RWPE2 (cell line): ENCODE measurements at regions not wholly inside any gene's neighbourhood (a gene's known extent, or its start where the extent isn't known, plus 50 kb on each side); places are given as distances from the start of the nearest gene placed in this dataset.

Source experiments
- ATAC-seq: fragments of 200-7000 bp; cut with Tn5 transposase; 3 replicates; pipeline ENCODE4 v1.9.1; 2021; ENCODE audit warnings: low read depth
- DNase-seq: peaks from one replicate; pipeline ENCODE4 v3.0.0-alpha.2; 2020; ENCODE audit warnings: low spot score
- H3K27ac ChIP-seq: fragments of 450-650 bp; 2 replicates; pipeline ENCODE4 v1.5.1; 2017; ENCODE audit warnings: mild to moderate bottlenecking; ENCODE audit not compliant: poor library complexity, severe bottlenecking
- H3K27me3 ChIP-seq: fragments of 250-450 bp; sonication (Bioruptor Pico); 2 replicates; pipeline ENCODE4 v1.5.1; 2021; ENCODE audit warnings: mild to moderate bottlenecking, moderate library complexity; ENCODE audit not compliant: insufficient read depth, poor library complexity, severe bottlenecking
- H3K36me3 ChIP-seq: fragments of 250-450 bp; sonication (Bioruptor Pico); 2 replicates; pipeline ENCODE4 v1.5.1; 2020; ENCODE audit warnings: low read depth, mild to moderate bottlenecking, moderate library complexity
- H3K4me1 ChIP-seq: fragments of 250-450 bp; sonication (Bioruptor Pico); 2 replicates; pipeline ENCODE4 v1.5.1; 2021; ENCODE audit warnings: mild to moderate bottlenecking, moderate library complexity; ENCODE audit not compliant: insufficient read depth, poor library complexity, severe bottlenecking
- H3K4me3 ChIP-seq: fragments of 250-450 bp; sonication (Bioruptor Pico); 2 replicates; pipeline ENCODE4 v1.5.1; 2021; ENCODE audit warnings: mild to moderate bottlenecking, moderate library complexity; ENCODE audit not compliant: severe bottlenecking
- H3K9me3 ChIP-seq: fragments of 250-450 bp; sonication (Bioruptor Pico); 2 replicates; pipeline ENCODE4 v1.5.1; 2021; ENCODE audit warnings: mild to moderate bottlenecking, moderate library complexity; ENCODE audit not compliant: severe bottlenecking
- TF ChIP-seq, protein P1 (sequence below): fragments of 450-650 bp; IDR thresholded peaks from one replicate; pipeline ENCODE4 v1.5.1; 2017; ENCODE audit warnings: mild to moderate bottlenecking, moderate library complexity; ENCODE audit not compliant: poor library complexity, severe bottlenecking

DNA sequence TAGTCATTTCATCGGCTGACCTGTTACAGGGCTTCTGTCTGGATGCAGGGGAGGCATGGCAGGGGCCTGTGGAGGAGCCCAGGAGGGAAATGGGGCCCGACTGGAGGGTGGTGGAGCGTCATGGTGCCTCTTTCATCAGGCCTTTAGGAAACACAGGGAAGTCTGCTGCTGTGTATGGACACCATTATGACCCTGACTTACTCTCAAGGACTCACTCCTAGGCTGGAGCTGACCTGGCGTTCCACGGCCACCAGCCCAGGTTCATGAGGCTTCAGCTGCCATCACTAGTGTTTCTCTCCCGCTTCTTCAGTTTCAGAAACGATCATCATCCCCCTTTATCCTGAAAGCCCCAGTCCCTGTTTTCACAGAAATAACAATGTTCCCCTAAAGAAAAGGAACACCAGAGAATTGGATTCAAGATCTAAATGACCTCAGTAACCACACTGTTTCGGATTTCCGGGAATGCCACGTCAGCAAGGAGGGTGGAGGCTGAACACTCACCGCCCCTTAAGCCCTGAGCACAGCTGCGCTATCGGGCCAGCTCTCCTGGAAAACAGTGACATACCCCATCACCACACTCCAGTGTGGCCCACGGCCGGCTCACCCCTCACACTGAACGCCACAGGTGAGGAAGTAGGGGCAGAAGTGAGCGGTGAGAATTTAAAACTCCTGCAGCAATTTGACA lies 67.6 kb downstream of the SOX1 start:
- ATAC-seq (no peak), DNase-seq (no peak)
- H3K4me1 ChIP-seq: no peaks in the 10 kb centered on the region
- H3K27ac ChIP-seq: no peak overlapping the region
- no peak overlapping the region for H3K4me3 ChIP-seq
- H3K27me3 ChIP-seq: peaks cover 55% of the 10 kb centered on the region
- H3K9me3 ChIP-seq: no peaks in the 10 kb centered on the region
- TF ChIP-seq, protein P1, sequence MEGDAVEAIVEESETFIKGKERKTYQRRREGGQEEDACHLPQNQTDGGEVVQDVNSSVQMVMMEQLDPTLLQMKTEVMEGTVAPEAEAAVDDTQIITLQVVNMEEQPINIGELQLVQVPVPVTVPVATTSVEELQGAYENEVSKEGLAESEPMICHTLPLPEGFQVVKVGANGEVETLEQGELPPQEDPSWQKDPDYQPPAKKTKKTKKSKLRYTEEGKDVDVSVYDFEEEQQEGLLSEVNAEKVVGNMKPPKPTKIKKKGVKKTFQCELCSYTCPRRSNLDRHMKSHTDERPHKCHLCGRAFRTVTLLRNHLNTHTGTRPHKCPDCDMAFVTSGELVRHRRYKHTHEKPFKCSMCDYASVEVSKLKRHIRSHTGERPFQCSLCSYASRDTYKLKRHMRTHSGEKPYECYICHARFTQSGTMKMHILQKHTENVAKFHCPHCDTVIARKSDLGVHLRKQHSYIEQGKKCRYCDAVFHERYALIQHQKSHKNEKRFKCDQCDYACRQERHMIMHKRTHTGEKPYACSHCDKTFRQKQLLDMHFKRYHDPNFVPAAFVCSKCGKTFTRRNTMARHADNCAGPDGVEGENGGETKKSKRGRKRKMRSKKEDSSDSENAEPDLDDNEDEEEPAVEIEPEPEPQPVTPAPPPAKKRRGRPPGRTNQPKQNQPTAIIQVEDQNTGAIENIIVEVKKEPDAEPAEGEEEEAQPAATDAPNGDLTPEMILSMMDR: no peak
- no peaks in the 10 kb centered on the region for H3K36me3 ChIP-seq

DNA sequence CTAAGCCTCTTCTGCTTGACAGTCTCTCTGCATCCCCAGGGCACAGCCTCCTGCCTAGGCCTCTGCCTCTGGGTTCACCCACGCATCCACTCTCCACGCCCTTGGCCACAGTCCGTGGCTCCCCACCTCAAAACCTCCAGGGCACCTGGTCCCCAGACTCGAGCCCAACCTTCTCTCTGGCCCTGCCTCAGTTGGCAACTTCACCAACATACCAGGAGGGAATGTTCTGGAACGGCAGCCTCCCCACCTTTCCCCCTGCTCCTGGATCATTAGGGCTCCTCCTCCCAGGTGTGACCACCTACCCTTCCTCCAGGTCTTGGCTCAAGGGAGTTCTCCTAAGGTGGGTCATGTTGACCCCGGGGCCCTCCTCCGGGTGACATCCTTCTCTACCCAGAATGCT lies 69.1 kb downstream of the SOX1 start:
- no peak for ATAC-seq
- Histone ChIP-seq H3K27ac (no peak overlapping the region), H3K27me3 (peaks cover 59% of the 10 kb centered on the region), H3K9me3 (no peaks in the 10 kb centered on the region), H3K4me1 (no peaks in the 10 kb centered on the region), H3K36me3 (no peaks in the 10 kb centered on the region), H3K4me3 (no peak overlapping the region)
- TF ChIP-seq, protein P1: no peak
- DNase-seq: no peak

DNA sequence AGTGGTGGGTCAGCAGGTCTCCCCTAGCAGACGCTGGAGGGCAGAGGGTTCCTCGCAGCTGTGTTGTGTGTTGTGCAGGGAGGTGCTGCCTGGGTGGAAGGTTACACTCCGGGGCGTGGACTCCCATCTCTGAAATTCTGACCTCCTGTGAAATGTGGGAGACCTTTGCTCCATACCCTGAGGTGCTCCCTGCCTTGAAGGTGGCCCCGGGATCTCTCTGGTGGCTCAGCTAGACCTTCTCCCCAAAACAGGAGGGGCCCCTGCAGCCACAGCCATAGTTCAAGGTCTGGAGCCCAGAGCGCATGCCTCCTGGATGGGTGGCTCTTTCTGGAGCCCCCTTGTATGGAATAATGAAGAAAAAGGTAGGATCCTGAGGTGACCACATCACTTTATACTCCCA lies 70.2 kb downstream of the SOX1 start:
- no peaks in the 10 kb centered on the region for H3K4me1 ChIP-seq
- TF ChIP-seq, protein P1: no peak
- H3K9me3 ChIP-seq: no peaks in the 10 kb centered on the region
- peaks cover 58% of the 10 kb centered on the region for H3K27me3 ChIP-seq
- DNase-seq (no peak), ATAC-seq (no peak)
- no peaks in the 10 kb centered on the region for H3K36me3 ChIP-seq
- no peak overlapping the region for H3K27ac ChIP-seq
- no peak overlapping the region for H3K4me3 ChIP-seq

DNA sequence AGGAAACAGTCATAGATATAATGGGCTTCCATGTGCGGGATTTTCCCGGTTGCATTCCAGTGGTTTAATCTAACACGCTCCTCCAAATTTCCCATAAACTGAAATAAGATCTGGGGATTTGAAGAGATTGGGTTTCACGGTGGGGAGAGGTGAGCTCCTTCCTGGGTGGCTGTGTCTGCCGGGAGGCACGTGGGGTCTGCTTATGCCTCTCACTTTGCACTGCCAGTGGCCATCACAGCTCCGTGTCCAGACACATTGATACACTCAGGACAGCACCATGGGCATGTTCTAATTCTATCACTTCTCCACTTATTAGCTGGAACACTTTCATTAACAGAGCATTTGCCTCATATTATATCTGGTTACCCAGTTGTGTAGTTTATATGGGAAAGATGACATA lies 73.4 kb downstream of the SOX1 start:
- TF ChIP-seq, protein P1: no peak
- H3K36me3 ChIP-seq: no peaks in the 10 kb centered on the region
- DNase-seq (no peak), ATAC-seq (no peak)
- H3K9me3 ChIP-seq: no peaks in the 10 kb centered on the region
- no peak overlapping the region for H3K4me3 ChIP-seq
- peaks cover 36% of the 10 kb centered on the region for H3K27me3 ChIP-seq
- H3K4me1 ChIP-seq: no peaks in the 10 kb centered on the region
- H3K27ac ChIP-seq: no peak overlapping the region

DNA sequence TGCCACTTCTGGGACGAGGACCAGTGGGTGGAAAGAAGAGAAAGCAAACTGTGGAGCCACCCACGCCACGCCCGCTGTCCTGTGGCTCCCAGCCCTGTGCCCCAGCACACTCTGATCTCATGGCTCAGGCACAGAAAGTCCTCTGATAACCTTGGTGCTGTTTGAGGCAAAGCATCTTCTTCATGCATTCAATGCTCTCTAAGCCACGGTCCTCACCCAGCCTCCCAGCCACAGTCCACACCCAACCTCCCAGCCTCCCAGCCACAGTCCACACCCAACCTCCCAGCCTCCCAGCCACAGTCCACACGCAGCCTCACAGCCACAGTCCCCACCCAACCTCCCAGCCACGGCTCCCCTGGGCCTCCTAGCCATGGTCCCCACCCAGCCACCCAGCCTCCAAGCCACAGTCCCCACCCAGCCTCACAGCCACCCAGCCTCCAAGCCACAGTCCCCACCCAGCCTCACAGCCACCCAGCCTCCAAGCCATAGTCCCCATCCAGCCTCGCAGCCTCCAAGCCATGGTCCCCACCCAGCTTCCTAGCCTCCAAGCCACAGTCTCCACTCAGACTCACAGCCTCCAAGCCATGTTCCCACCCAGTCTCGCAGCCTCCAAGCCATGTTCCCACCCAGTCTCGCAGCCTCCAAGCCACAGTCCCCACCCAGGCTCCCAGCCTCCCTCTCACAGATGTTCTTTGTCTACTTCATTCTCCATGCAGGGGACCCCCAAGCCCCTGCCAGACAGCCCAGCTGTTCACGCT lies 74.9 kb downstream of the SOX1 start:
- Histone ChIP-seq H3K4me1 (no peaks in the 10 kb centered on the region), H3K27ac (no peak overlapping the region), H3K27me3 (peaks cover 35% of the 10 kb centered on the region), H3K9me3 (no peaks in the 10 kb centered on the region), H3K4me3 (no peak overlapping the region), H3K36me3 (no peaks in the 10 kb centered on the region)
- no peak for DNase-seq
- TF ChIP-seq, protein P1: no peak
- ATAC-seq: no peak
